ENCODE measurements at regions not wholly inside any gene's neighbourhood (a gene's known extent, or its start where the extent isn't known, plus 50 kb on each side); places are given as distances from the start of the nearest gene placed in this dataset.

DNA sequence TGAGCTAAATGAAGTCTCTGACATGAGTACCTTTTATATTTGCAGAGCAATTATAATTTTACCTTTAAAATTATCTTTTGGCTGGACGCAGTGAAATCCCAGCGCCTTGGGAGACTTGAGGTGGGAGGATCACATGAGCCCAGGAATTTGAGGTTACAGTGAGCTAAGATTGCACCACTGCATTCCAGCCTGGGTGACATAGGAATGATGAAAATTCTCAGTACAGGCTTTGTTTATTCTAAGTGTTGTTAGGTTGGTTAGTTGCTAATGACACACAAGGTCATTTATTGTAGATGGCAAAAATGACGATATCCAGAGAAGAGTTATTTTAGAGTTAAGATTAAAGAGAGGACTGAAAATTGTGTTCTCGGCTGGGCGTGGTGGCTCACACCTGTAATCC is 87.6 kb downstream of the XRCC2 start:
- TF ChIP-seq POLR2A (IDR thresholded peaks at IDR 0.05; ENCODE audit: extremely low read depth, insufficient read length) (no peak), CTCF (IDR thresholded peaks at IDR 0.05; ENCODE audit: low read depth, low read length) (no peak), MAX (IDR thresholded peaks at IDR 0.05; ENCODE audit: low read depth, low read length) (no peak), MYC (IDR thresholded peaks at IDR 0.05; ENCODE audit: low read depth, low read length) (no peak)
